ENCODE measurements at regions not wholly inside any gene's neighbourhood (a gene's known extent, or its start where the extent isn't known, plus 50 kb on each side); places are given as distances from the start of the nearest gene placed in this dataset.

DNA sequence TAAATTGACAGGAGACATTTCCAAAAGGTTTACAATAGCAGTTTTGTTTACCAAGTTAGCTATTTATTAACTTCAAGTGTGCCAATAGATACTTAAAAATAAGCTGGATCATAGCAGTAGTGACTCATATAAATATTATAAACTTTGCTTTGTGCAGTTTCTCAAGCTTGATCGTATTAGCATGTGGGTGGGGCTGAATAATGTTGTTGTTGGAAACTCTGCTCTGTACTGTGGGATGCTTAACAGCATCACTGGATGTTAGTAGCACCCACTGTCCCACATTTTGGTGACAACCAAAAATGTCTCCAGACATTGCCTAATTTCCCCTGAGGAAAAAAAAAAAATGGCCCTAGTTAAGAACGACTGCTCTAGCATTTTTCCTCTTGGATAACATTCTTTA, 855.2 kb upstream of the ADGRL3 start:
- WGBS: 27% methylated on average over 2 of the region's 2 CpGs
- no peaks in the 10 kb centered on the region for H3K36me3 ChIP-seq
- H3K9me3 ChIP-seq: no peaks in the 10 kb centered on the region
- no peak overlapping the region for H3K4me3 ChIP-seq
- H3K27ac ChIP-seq: no peak overlapping the region
- H3K4me1 ChIP-seq: no peaks in the 10 kb centered on the region
- no peak for TF ChIP-seq POLR2A (IDR thresholded peaks at IDR 0.05)
- TF ChIP-seq EP300 (IDR thresholded peaks at IDR 0.05): no peak
- no peak for TF ChIP-seq POLR2AphosphoS5 (IDR thresholded peaks at IDR 0.05)
- TF ChIP-seq, protein P1, sequence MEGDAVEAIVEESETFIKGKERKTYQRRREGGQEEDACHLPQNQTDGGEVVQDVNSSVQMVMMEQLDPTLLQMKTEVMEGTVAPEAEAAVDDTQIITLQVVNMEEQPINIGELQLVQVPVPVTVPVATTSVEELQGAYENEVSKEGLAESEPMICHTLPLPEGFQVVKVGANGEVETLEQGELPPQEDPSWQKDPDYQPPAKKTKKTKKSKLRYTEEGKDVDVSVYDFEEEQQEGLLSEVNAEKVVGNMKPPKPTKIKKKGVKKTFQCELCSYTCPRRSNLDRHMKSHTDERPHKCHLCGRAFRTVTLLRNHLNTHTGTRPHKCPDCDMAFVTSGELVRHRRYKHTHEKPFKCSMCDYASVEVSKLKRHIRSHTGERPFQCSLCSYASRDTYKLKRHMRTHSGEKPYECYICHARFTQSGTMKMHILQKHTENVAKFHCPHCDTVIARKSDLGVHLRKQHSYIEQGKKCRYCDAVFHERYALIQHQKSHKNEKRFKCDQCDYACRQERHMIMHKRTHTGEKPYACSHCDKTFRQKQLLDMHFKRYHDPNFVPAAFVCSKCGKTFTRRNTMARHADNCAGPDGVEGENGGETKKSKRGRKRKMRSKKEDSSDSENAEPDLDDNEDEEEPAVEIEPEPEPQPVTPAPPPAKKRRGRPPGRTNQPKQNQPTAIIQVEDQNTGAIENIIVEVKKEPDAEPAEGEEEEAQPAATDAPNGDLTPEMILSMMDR (IDR thresholded peaks at IDR 0.05): no peak
- H3K27me3 ChIP-seq: no peaks in the 10 kb centered on the region
- DNase-seq (ENCODE audit: low spot score in 2 of 2): no peak

DNA sequence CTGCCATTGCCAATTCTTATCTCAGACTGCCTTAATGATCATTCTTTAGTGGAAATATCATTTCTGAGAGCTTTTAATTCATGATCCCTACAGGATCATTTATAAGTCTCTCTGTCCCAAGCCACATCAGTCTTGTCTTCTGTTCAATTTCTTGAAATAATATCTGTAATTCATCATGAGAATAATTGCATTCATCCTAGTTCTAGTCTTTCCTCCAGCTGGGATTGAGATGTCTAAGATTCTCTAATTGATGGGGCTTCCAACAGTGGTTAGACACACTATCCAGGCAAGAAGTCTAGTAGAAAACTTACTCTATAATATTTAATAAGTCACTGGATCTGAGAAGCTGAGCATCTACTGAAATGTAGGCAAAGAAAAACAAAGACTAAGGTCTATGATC, 854.7 kb upstream of the ADGRL3 start:
- no peaks in the 10 kb centered on the region for H3K36me3 ChIP-seq

DNA sequence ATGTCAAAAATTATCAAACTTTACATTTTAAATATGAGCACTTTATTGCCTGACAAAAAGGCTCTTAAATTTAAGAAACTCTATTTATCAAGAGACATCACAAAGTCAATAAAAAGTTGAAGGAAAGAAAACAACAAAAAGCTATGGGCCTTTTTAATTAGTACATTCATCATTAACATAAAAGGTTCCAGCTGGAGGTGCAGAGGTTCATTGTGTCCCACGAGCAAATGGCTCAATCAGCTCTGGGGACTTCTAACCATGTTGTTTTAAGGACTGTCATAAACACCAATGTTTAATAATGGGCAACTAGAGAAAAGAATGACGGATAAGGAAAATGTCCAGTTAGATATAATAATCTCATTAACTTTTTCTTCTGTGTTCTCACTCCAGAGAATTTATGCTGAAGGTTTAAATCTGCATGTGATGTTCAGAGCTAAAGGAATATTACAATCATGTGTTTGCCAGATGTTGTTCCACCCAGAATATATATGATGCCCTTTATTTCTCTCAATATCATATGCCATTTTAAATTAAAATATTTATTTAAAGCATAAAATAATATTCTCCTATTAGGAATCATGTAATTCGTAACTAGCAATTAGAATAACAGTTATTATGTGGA, 840.3 kb upstream of the ADGRL3 start:
- 54% methylated on average over 3 of the region's 3 CpGs for WGBS
- Histone ChIP-seq H3K36me3 (no peaks in the 10 kb centered on the region), H3K27ac (no peak overlapping the region), H3K27me3 (no peaks in the 10 kb centered on the region), H3K4me1 (no peaks in the 10 kb centered on the region), H3K4me3 (no peak overlapping the region), H3K9me3 (peaks cover 4% of the 10 kb centered on the region)
- TF ChIP-seq, protein P1 (IDR thresholded peaks at IDR 0.05): no peak
- no peak for DNase-seq (ENCODE audit: low spot score in 2 of 2)

More for the DNA sequence above, 854.7 kb upstream of the ADGRL3 start:
- Histone ChIP-seq H3K9me3 (no peaks in the 10 kb centered on the region), H3K4me3 (no peak overlapping the region), H3K4me1 (no peaks in the 10 kb centered on the region), H3K27ac (no peak overlapping the region), H3K27me3 (no peaks in the 10 kb centered on the region)
- TF ChIP-seq POLR2A (IDR thresholded peaks at IDR 0.05) (no peak), POLR2AphosphoS5 (IDR thresholded peaks at IDR 0.05) (no peak), EP300 (IDR thresholded peaks at IDR 0.05) (no peak)
- TF ChIP-seq, protein P1 (IDR thresholded peaks at IDR 0.05): no peak
- no peak for DNase-seq (ENCODE audit: low spot score in 2 of 2)

DNA sequence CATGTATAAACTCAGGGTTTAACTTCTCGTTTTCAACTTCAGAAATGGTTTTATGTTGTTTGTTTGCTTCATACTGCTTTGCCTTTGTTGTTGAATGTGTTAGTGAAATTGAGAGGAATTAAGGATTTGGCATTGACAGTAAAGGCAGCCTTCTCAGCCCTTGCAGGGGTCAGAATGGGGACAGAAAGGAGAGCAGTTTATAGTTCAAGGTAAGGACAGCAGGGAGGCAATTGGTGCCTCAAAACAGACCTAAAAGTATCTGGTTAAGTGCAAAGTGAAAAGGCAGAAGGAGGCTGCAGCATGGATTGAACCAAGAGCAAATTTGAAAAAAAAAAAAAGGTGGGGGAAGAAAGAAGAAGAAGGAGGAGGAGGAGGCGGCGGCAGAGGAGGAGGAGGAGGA, 835.0 kb upstream of the ADGRL3 start:
- Histone ChIP-seq H3K27ac (no peak overlapping the region), H3K4me3 (no peak overlapping the region), H3K9me3 (no peaks in the 10 kb centered on the region), H3K36me3 (no peaks in the 10 kb centered on the region), H3K4me1 (no peaks in the 10 kb centered on the region), H3K27me3 (no peaks in the 10 kb centered on the region)
- WGBS: 76% methylated on average over 3 of the region's 3 CpGs
- no peak for DNase-seq (ENCODE audit: low spot score in 2 of 2)
- TF ChIP-seq, protein P1 (IDR thresholded peaks at IDR 0.05): no peak
- TF ChIP-seq POLR2A (IDR thresholded peaks at IDR 0.05): no peak

DNA sequence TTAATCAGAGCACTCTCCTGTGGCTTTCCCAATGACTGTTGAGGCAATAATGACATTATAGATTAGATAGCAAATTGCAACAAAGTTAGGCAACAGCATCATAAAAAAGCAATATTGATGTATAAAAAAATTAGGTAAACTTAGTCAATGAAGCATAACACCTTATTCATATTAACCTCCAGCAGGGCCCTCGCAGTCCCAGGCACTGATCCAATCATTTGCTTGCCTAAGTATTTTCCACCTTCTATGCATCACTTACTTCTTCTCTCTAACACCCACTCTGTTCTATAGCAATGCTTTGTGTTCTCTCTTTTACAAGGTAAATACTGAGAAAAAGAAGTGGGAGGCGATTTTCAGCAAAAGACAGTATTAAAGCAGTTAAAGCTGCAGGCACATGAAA, 833.5 kb upstream of the ADGRL3 start:
- no peaks in the 10 kb centered on the region for H3K9me3 ChIP-seq
- H3K27me3 ChIP-seq: no peaks in the 10 kb centered on the region
- no peak for DNase-seq (ENCODE audit: low spot score in 2 of 2)
- TF ChIP-seq POLR2AphosphoS5 (IDR thresholded peaks at IDR 0.05): no peak
- no peak for TF ChIP-seq POLR2A (IDR thresholded peaks at IDR 0.05)
- TF ChIP-seq, protein P1 (IDR thresholded peaks at IDR 0.05): no peak
- TF ChIP-seq EP300 (IDR thresholded peaks at IDR 0.05): no peak
- WGBS: 83% methylated on average over 2 of the region's 2 CpGs
- no peak overlapping the region for H3K4me3 ChIP-seq
- H3K36me3 ChIP-seq: no peaks in the 10 kb centered on the region
- no peaks in the 10 kb centered on the region for H3K4me1 ChIP-seq
- H3K27ac ChIP-seq: no peak overlapping the region
